ENCODE measurements at regions not wholly inside any gene's neighbourhood (a gene's known extent, or its start where the extent isn't known, plus 50 kb on each side); places are given as distances from the start of the nearest gene placed in this dataset.

DNA sequence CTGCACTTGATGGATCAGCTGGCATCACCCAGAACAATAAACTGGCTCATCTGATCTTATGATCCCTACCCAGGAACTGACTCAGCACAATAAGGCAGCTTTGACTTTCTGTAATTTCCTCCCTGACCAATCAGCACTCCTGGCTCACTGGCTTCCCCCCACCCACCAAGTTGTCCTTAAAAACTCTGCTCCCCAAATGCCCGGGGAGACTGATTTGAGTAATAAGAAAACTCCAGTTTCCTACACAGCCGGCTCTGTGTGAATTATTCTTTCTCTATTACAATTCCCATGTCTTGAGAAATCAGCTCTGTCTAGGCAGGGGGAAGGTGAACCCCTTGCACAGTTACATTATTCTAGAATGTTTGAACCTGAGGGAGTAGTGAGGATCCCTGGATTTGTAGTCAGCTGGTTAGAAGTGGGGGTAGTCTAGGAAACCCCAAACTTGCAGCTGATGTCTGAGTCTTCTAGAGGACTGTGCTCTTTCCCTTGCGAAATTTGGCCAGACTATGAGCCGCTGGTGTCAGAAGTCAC lies 111.7 kb upstream of the NEK6 start:
- no peak for TF ChIP-seq POLR2AphosphoS5 (IDR thresholded peaks at IDR 0.05)
- TF ChIP-seq, protein P1, sequence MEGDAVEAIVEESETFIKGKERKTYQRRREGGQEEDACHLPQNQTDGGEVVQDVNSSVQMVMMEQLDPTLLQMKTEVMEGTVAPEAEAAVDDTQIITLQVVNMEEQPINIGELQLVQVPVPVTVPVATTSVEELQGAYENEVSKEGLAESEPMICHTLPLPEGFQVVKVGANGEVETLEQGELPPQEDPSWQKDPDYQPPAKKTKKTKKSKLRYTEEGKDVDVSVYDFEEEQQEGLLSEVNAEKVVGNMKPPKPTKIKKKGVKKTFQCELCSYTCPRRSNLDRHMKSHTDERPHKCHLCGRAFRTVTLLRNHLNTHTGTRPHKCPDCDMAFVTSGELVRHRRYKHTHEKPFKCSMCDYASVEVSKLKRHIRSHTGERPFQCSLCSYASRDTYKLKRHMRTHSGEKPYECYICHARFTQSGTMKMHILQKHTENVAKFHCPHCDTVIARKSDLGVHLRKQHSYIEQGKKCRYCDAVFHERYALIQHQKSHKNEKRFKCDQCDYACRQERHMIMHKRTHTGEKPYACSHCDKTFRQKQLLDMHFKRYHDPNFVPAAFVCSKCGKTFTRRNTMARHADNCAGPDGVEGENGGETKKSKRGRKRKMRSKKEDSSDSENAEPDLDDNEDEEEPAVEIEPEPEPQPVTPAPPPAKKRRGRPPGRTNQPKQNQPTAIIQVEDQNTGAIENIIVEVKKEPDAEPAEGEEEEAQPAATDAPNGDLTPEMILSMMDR (IDR thresholded peaks at IDR 0.05) = no peak

All from breast epithelium (tissue), 3 donors.